H1 (cell line): ENCODE measurements at regions not wholly inside any gene's neighbourhood (a gene's known extent, or its start where the extent isn't known, plus 50 kb on each side); places are given as distances from the start of the nearest gene placed in this dataset.

Source experiments
- BRCA1 ChIP-seq: IDR thresholded peaks from 2 replicates; pipeline ENCODE4 v1.6.1; 2012; ENCODE audit warnings: low read depth, low read length, improper control_type of control experiment
- HDAC6 ChIP-seq: IDR thresholded peaks from one replicate; pipeline ENCODE4 v1.7.1; 2012; ENCODE audit warnings: low read depth, mild to moderate bottlenecking, inconsistent platforms, low read length, moderate library complexity
- TF ChIP-seq, protein P1 (sequence below), 3 experiments: IDR thresholded peaks; 1 replicate in 2 of 3; 2 replicates in 1 of 3; pipeline versions ENCODE4 v1.5.1 to v1.6.1; 2011; ENCODE audit warnings: low read length in 3 of 3, mild to moderate bottlenecking in 3 of 3, inconsistent platforms in 2 of 3, low read depth in 1 of 3, moderate library complexity in 1 of 3; ENCODE audit not compliant: insufficient read depth in 1 of 3; ENCODE audit errors: control extremely low read depth in 1 of 3

DNA sequence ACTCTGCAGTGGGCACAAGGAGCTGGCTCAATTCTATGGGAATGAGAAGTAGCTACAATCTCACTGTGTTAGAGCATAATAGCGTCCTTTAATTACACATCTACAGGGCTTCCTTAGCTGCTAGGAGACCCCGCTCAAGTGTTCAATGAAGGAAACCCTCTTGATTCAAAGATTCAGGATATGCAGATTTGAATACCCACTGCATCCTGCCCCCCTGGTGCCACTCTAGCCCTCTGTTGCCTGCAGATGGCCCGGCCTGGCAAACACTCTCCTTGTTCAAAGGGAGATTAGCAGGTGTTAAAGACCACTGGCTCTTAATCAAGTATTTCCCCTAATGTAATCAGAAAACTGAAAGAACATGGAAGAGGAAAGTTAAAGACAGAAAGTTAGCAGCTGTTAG, 356.6 kb downstream of the VGLL3 start (continued):
- no peak for TF ChIP-seq HDAC6
- TF ChIP-seq, protein P1, sequence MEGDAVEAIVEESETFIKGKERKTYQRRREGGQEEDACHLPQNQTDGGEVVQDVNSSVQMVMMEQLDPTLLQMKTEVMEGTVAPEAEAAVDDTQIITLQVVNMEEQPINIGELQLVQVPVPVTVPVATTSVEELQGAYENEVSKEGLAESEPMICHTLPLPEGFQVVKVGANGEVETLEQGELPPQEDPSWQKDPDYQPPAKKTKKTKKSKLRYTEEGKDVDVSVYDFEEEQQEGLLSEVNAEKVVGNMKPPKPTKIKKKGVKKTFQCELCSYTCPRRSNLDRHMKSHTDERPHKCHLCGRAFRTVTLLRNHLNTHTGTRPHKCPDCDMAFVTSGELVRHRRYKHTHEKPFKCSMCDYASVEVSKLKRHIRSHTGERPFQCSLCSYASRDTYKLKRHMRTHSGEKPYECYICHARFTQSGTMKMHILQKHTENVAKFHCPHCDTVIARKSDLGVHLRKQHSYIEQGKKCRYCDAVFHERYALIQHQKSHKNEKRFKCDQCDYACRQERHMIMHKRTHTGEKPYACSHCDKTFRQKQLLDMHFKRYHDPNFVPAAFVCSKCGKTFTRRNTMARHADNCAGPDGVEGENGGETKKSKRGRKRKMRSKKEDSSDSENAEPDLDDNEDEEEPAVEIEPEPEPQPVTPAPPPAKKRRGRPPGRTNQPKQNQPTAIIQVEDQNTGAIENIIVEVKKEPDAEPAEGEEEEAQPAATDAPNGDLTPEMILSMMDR (IDR thresholded peaks at IDR 0.05; ENCODE audit: control extremely low read depth in 1 of 3, insufficient read depth in 1 of 3, low read depth in 1 of 3, low read length in 3 of 3), result no peak
- TF ChIP-seq BRCA1, result no peak
